GM23248 (cell line): ENCODE measurements at regions not wholly inside any gene's neighbourhood (a gene's known extent, or its start where the extent isn't known, plus 50 kb on each side); places are given as distances from the start of the nearest gene placed in this dataset.

Experiments used
- EZH2 ChIP-seq: fragments of 200-600 bp; sonication (generic); IDR thresholded peaks from 2 replicates; pipeline ENCODE4 v1.6.1; 2018; ENCODE audit warnings: antibody characterized with exemption, mild to moderate bottlenecking; ENCODE audit not compliant: insufficient read depth, poor library complexity, severe bottlenecking
- EZH2phosphoT487 ChIP-seq: fragments of 200-600 bp; sonication (generic); IDR thresholded peaks from 2 replicates; pipeline ENCODE4 v1.6.1; 2018; ENCODE audit warnings: antibody characterized with exemption, moderate library complexity, mild to moderate bottlenecking, low read depth; ENCODE audit not compliant: insufficient read depth

DNA sequence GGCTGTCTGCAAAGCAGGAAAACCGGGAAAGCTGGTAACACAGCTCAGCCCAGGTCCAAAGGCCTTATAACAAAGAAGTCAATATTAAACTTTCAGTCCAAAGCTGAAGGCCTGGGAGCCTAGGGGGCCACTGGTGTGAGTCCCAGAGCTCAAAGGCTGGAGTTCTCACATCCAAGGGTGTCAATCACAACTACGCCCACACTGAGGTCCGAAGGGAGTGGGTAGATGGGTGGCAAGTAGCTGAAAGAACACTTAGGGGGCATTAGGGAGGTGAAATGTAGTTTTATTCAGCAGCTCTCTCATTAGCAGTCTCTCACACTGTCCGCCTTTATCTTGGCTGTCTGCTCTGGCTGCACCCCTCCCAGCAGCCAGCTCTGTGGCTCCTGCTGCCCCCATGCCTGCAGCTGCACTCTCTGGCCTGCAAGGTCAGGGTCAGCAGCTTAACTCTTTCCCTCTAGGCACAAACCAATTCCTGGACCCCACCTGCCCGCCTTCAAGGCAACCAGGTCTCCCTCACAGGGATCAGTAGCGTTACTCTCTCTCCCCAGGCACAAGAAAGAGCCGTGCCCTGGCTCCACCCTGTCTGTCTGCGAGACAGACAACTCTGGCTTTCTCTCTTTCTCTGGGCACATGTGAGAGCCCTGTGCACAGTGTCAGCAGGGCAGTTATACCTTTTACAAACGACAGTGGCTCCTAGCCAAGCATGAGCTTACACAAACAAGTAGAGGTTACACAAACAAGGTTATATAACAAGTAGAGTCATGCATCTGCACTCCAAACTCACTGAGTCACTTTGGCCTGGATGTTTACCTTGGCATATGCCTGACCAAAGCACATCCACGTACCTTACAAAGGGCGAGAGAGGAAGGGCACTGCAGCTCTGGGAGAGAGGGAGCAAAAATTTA, 249.4 kb upstream of the PCDH20 start:
- TF ChIP-seq EZH2 = no peak
- no peak for TF ChIP-seq EZH2phosphoT487
